WI38 (cell line): ENCODE measurements at regions not wholly inside any gene's neighbourhood (a gene's known extent, or its start where the extent isn't known, plus 50 kb on each side); places are given as distances from the start of the nearest gene placed in this dataset.

Experiments used
- H3K4me3 ChIP-seq: 2 replicates; pipeline ENCODE4 v1.5.1; 2011; ENCODE audit warnings: low read depth, mild to moderate bottlenecking, control low read depth, low read length
- TF ChIP-seq, protein P1 (sequence below): IDR thresholded peaks from 2 replicates; pipeline ENCODE4 v1.5.1; 2012; ENCODE audit warnings: low read depth, mild to moderate bottlenecking, control low read depth, low read length

- no peak overlapping the region for H3K4me3 ChIP-seq
- TF ChIP-seq, protein P1, sequence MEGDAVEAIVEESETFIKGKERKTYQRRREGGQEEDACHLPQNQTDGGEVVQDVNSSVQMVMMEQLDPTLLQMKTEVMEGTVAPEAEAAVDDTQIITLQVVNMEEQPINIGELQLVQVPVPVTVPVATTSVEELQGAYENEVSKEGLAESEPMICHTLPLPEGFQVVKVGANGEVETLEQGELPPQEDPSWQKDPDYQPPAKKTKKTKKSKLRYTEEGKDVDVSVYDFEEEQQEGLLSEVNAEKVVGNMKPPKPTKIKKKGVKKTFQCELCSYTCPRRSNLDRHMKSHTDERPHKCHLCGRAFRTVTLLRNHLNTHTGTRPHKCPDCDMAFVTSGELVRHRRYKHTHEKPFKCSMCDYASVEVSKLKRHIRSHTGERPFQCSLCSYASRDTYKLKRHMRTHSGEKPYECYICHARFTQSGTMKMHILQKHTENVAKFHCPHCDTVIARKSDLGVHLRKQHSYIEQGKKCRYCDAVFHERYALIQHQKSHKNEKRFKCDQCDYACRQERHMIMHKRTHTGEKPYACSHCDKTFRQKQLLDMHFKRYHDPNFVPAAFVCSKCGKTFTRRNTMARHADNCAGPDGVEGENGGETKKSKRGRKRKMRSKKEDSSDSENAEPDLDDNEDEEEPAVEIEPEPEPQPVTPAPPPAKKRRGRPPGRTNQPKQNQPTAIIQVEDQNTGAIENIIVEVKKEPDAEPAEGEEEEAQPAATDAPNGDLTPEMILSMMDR = no peak
Measured at GRCh38 chr10:131760416-131761166, 140.2 kb upstream of the PPP2R2D start.

GRCh38 chr10:131762789-131763696 lies 137.8 kb upstream of the PPP2R2D start:
- TF ChIP-seq, protein P1 = no peak
- no peak overlapping the region for H3K4me3 ChIP-seq

DNA sequence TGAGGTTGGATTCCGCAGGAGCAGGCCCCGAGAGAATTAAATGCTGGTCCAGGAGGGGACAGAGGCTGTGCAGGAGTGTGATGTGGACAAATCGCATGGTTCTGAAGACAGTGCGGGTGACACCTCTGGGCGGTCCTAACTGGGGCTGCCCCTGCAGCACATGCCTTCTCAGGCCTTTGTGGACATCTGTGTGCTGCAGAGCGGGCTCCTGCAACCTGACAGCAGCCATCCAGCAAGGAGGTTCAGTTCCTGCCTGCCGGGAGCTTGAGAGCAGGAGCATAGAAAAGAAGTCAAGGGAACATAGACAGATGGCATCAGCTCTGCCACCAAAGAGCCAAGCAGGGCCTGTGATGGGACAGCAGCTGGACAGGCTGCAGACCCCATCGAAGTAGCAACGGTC lies 135.9 kb upstream of the PPP2R2D start:
- H3K4me3 ChIP-seq = no peak overlapping the region
- TF ChIP-seq, protein P1 = no peak

GRCh38 chr10:131766096-131766495 lies 134.7 kb upstream of the PPP2R2D start:
- TF ChIP-seq, protein P1 = no peak
- no peak overlapping the region for H3K4me3 ChIP-seq

DNA sequence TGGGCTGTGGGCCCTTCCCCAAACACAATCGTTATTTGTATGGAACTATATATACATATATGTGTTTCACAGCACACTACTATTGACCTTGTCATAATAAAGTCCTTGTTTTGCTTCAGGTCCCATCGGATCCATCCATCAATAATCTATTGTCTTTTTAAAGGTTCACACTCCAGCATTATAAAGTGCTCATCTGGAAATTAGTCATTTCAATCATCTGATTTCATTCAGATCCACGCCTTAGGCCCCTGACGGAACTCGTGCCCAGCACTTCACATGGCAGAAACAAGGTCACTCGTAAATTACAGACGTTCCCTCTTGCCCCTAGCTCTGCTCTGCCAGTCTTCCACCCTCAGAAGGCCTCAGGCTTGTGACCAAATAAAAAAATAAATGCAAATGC lies 133.1 kb upstream of the PPP2R2D start:
- no peak overlapping the region for H3K4me3 ChIP-seq
- TF ChIP-seq, protein P1 = no peak

DNA sequence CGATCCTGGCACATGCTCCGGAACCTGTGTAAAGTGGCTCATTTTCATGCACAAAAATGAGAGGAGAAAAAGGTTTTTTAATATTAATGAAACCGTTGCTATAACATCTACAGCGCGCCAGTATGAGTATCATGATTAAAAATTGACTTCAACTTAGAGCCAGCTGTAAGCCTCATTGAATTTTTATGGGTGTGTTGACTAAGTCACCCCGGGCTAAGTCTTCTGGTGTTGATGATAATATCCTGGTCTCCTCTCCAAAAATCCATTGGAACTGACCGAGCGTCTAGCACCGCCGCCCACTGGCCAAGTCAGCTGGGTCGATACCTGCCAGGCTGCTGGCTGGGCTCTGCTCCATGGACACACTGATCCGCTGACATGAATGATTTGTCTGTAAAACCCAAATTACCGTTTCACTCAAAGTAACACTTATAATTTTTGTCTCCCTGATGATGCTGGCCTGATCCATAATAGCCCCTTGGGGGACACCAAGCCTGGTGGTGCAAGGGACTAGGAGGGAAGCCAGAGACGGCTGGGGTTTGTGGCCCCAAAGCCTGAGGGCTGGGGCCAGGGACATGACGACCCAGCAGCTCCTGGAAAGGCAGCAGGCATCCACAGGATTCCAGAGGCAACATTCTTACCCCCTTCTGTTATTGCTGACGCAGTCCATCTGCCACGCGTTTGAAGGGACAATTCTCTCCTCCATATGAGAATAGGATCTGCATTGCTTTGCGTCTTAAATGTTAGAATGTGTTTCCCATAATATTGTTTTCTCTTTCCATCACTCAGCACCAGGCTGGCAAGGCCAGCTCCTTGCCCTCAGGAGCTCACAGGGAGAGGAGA lies 131.0 kb upstream of the PPP2R2D start:
- no peak overlapping the region for H3K4me3 ChIP-seq
- TF ChIP-seq, protein P1 = no peak
